Osteocyte (in vitro differentiated cells): ENCODE measurements at regions not wholly inside any gene's neighbourhood (a gene's known extent, or its start where the extent isn't known, plus 50 kb on each side); places are given as distances from the start of the nearest gene placed in this dataset.

Source experiments
- DNase-seq: peaks from one replicate; pipeline ENCODE4 v3.0.0; 2021; ENCODE audit warnings: mixed read lengths; ENCODE audit not compliant: unreplicated experiment; ENCODE audit errors: extremely low spot score
- H3K27ac Mint-ChIP-seq: one replicate; pipeline ENCODE4 v1.8.0; 2021; ENCODE audit warnings: mild to moderate bottlenecking, mixed read lengths; ENCODE audit not compliant: unreplicated experiment
- H3K27me3 Mint-ChIP-seq: one replicate; pipeline ENCODE4 v1.8.0; 2021; ENCODE audit warnings: mixed read lengths; ENCODE audit not compliant: unreplicated experiment
- H3K36me3 Mint-ChIP-seq: one replicate; pipeline ENCODE4 v1.8.0; 2021; ENCODE audit warnings: mixed read lengths; ENCODE audit not compliant: unreplicated experiment
- H3K4me1 Mint-ChIP-seq: one replicate; pipeline ENCODE4 v1.8.0; 2021; ENCODE audit warnings: mixed read lengths; ENCODE audit not compliant: unreplicated experiment
- H3K4me3 Mint-ChIP-seq: one replicate; pipeline ENCODE4 v1.8.0; 2021; ENCODE audit warnings: mild to moderate bottlenecking, moderate library complexity, mixed read lengths; ENCODE audit not compliant: unreplicated experiment
- H3K9me3 Mint-ChIP-seq: one replicate; pipeline ENCODE4 v1.8.0; 2021; ENCODE audit warnings: mixed read lengths; ENCODE audit not compliant: unreplicated experiment
- TF ChIP-seq, protein P1 (sequence below): fragments of 200-600 bp; sonication (generic); IDR thresholded peaks from 2 replicates; pipeline ENCODE4 v1.5.0; 2021; ENCODE audit warnings: antibody characterized with exemption, mild to moderate bottlenecking, moderate library complexity

DNA sequence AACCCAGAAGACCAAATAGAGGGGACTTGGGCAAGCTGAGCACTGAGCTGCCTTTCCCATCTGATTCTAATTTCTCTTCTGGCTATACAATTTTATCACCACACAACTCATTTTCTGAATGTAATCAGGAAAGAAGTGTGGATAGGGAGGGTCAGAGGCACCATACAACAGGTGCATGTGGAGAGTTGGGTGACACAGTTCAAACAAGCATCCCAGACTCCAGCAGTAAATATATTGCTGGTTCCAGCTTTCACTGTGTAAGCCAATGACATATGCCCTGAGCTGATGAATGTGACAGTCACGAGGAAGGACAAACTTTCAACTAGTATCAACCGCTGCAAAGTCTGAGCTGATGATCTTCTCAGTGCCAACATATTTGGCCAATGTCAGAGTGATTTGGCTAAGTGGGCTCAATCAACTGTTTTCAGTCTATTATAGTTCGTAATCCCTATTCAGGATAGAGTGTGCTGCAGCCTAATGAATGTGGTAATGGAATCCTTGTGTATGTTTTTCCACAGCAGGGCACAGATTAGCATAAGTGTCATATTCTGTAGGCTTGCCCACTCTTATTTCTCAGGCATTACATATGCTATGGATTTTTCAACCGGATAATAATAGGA lies 109.9 kb upstream of the MEIS1 start:
- TF ChIP-seq, protein P1, sequence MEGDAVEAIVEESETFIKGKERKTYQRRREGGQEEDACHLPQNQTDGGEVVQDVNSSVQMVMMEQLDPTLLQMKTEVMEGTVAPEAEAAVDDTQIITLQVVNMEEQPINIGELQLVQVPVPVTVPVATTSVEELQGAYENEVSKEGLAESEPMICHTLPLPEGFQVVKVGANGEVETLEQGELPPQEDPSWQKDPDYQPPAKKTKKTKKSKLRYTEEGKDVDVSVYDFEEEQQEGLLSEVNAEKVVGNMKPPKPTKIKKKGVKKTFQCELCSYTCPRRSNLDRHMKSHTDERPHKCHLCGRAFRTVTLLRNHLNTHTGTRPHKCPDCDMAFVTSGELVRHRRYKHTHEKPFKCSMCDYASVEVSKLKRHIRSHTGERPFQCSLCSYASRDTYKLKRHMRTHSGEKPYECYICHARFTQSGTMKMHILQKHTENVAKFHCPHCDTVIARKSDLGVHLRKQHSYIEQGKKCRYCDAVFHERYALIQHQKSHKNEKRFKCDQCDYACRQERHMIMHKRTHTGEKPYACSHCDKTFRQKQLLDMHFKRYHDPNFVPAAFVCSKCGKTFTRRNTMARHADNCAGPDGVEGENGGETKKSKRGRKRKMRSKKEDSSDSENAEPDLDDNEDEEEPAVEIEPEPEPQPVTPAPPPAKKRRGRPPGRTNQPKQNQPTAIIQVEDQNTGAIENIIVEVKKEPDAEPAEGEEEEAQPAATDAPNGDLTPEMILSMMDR = no peak
- Mint-ChIP-seq H3K36me3 (no peaks in the 10 kb centered on the region), H3K9me3 (no peaks in the 10 kb centered on the region), H3K4me1 (no peaks in the 10 kb centered on the region), H3K27ac (no peak overlapping the region), H3K27me3 (no peaks in the 10 kb centered on the region), H3K4me3 (no peak overlapping the region)
- DNase-seq = no peak

- Mint-ChIP-seq H3K36me3 (no peaks in the 10 kb centered on the region), H3K4me3 (no peak overlapping the region), H3K27ac (no peak overlapping the region), H3K4me1 (no peaks in the 10 kb centered on the region), H3K9me3 (no peaks in the 10 kb centered on the region), H3K27me3 (no peaks in the 10 kb centered on the region)
- DNase-seq = no peak
- TF ChIP-seq, protein P1 = no peak
Observed at GRCh38 chr2:66324356-66324755, 110.6 kb upstream of the MEIS1 start.

GRCh38 chr2:66323406-66323805 lies 111.5 kb upstream of the MEIS1 start:
- DNase-seq = no peak
- no peaks in the 10 kb centered on the region for H3K27me3 Mint-ChIP-seq
- no peaks in the 10 kb centered on the region for H3K4me1 Mint-ChIP-seq
- TF ChIP-seq, protein P1 = no peak
- no peaks in the 10 kb centered on the region for H3K9me3 Mint-ChIP-seq
- no peak overlapping the region for H3K4me3 Mint-ChIP-seq
- no peak overlapping the region for H3K27ac Mint-ChIP-seq
- H3K36me3 Mint-ChIP-seq = no peaks in the 10 kb centered on the region

DNA sequence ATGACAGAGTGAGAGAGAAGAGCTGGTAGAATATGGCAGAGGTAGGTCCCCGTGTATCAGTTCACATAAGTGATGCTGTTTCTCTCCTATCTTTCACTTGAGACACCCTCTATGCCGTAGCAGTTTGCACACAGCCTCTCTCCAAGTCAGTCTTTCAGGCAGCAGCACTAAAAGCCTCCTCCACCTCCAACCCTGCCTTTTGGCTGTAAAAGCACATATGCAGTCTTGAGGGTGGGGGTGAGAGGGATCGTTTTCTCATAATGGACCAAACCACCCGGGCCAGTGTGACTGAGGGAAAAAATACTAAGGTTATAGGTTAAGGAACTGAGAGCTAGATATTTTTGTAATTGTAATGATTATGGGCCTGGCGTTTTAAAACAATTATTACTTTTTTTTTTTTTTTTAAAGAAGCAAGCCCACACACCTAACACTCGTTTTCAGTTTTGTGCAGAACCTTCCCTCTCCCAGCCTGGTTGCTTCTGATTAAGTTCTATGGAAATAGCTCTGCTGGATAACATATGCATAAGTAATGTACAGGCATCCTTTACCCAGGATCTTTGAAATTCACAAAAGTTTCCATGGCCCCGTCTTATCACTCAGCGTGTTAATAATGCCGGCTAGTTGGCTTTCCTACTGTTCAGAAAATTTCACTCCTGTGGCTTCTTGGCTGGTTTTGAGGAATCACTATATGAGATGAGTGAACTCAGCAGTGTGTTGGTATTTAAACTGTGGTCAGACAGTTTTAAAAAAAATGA lies 112.2 kb upstream of the MEIS1 start:
- Mint-ChIP-seq H3K4me3 (no peak overlapping the region), H3K36me3 (no peaks in the 10 kb centered on the region), H3K9me3 (no peaks in the 10 kb centered on the region), H3K27ac (no peak overlapping the region), H3K4me1 (no peaks in the 10 kb centered on the region), H3K27me3 (no peaks in the 10 kb centered on the region)
- TF ChIP-seq, protein P1 = no peak
- no peak for DNase-seq

- TF ChIP-seq, protein P1 = no peak
- Mint-ChIP-seq H3K27ac (no peak overlapping the region), H3K36me3 (no peaks in the 10 kb centered on the region), H3K9me3 (peaks cover 5% of the 10 kb centered on the region), H3K4me1 (no peaks in the 10 kb centered on the region), H3K4me3 (no peak overlapping the region), H3K27me3 (no peaks in the 10 kb centered on the region)
- DNase-seq = no peak
Observed at GRCh38 chr2:66318009-66318561, 116.8 kb upstream of the MEIS1 start.
